ENCODE measurements at regions not wholly inside any gene's neighbourhood (a gene's known extent, or its start where the extent isn't known, plus 50 kb on each side); places are given as distances from the start of the nearest gene placed in this dataset.

- no peaks in the 10 kb centered on the region for H3K4me1 ChIP-seq (ENCODE audit: insufficient read depth, low read length)
- H3K9ac ChIP-seq (ENCODE audit: low read depth, low read length): no peak overlapping the region
- no peak overlapping the region for H3K27ac ChIP-seq (ENCODE audit: low read length)
- no peaks in the 10 kb centered on the region for H3K36me3 ChIP-seq (ENCODE audit: insufficient read depth, low read depth, low read length)
- H3K27me3 ChIP-seq (ENCODE audit: insufficient read depth, low read length): no peaks in the 10 kb centered on the region
- H3K4me3 ChIP-seq (ENCODE audit: low read length): no peak overlapping the region
- no peaks in the 10 kb centered on the region for H3K9me3 ChIP-seq (ENCODE audit: insufficient read depth, low read depth, low read length)
Measured at GRCh38 chr1:228876187-228876586, 140.9 kb downstream of the RHOU start.

GRCh38 chr1:228879164-228879563 is 143.9 kb downstream of the RHOU start:
- no peaks in the 10 kb centered on the region for H3K27me3 ChIP-seq (ENCODE audit: insufficient read depth, low read length)
- no peaks in the 10 kb centered on the region for H3K36me3 ChIP-seq (ENCODE audit: insufficient read depth, low read depth, low read length)
- peaks cover 9% of the 10 kb centered on the region; the same call in 1 of the 2 replicates for H3K9me3 ChIP-seq (ENCODE audit: insufficient read depth, low read depth, low read length)
- no peak overlapping the region for H3K9ac ChIP-seq (ENCODE audit: low read depth, low read length)
- peaks cover 11% of the 10 kb centered on the region for H3K4me1 ChIP-seq (ENCODE audit: insufficient read depth, low read length)
- no peak overlapping the region for H3K4me3 ChIP-seq (ENCODE audit: low read length)
- no peak overlapping the region for H3K27ac ChIP-seq (ENCODE audit: low read length)

DNA sequence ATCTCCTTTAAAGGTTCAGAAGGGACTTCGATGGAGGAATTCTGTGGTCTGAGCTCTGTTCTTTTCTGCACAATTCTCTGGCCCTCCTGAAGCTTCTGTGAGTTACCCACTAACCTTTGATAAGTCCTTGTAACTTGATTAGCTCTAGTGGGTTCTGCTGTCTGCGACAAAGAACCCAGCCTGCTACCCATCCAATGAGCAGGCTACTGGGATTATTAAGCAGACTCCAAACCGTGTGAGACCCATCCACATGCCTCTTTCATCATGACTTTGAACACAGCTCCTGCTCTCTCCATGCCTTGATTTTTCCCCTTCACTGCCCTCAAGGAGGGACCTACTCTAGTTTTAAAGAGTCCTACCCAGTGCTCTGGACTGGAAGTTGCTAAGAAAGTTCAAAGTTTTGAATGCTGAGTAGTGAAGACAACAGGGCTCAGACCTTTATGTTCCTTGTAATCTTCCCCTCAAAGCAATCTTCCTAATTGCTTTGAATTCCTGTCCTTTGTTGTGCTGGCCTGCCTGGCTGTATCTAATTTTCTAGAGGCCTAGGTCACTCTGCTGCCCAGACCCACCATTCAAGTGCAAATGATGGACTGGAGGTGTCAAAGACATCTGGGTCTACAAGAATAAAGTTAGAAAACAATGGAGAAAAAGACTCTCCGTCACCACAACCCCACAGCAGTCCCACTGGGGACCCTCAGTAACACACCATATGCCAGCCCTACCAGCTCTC is 146.9 kb downstream of the RHOU start:
- H3K4me3 ChIP-seq (ENCODE audit: low read length): no peak overlapping the region
- no peaks in the 10 kb centered on the region for H3K27me3 ChIP-seq (ENCODE audit: insufficient read depth, low read length)
- peaks cover 11% of the 10 kb centered on the region for H3K4me1 ChIP-seq (ENCODE audit: insufficient read depth, low read length)
- H3K27ac ChIP-seq (ENCODE audit: low read length): no peak overlapping the region
- H3K36me3 ChIP-seq (ENCODE audit: insufficient read depth, low read depth, low read length): no peaks in the 10 kb centered on the region
- H3K9me3 ChIP-seq (ENCODE audit: insufficient read depth, low read depth, low read length): peaks cover 12% of the 10 kb centered on the region; the same call in 1 of the 2 replicates
- no peak overlapping the region for H3K9ac ChIP-seq (ENCODE audit: low read depth, low read length)

GRCh38 chr1:228882771-228883450 is 147.6 kb downstream of the RHOU start:
- Histone ChIP-seq H3K27ac (ENCODE audit: low read length) (no peak overlapping the region), H3K4me3 (ENCODE audit: low read length) (no peak overlapping the region), H3K9me3 (ENCODE audit: insufficient read depth, low read depth, low read length) (peaks cover 12% of the 10 kb centered on the region; the same call in 1 of the 2 replicates), H3K36me3 (ENCODE audit: insufficient read depth, low read depth, low read length) (no peaks in the 10 kb centered on the region), H3K27me3 (ENCODE audit: insufficient read depth, low read length) (no peaks in the 10 kb centered on the region), H3K4me1 (ENCODE audit: insufficient read depth, low read length) (peaks cover 11% of the 10 kb centered on the region), H3K9ac (ENCODE audit: low read depth, low read length) (no peak overlapping the region)

DNA sequence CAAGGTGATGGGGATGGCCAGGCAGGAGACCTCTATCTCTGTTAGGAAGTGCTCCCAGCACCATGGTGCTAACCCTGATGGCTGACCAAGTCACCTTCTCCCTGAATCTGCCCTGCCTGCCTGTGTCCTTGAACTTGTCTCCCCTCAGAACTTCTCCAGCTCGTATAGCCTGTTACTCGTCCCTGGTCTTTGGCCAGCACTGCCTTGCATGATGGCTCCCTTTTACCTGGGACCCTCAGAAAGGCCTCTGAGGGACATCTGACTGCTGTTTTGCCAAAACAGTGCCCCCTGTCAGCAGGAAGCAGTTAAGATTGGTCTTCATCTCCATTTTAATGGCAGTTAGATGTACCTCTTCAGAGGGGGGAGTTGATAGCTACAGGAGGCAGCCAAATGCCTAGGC is 148.3 kb downstream of the RHOU start:
- H3K4me3 ChIP-seq (ENCODE audit: low read length): no peak overlapping the region
- H3K9ac ChIP-seq (ENCODE audit: low read depth, low read length): no peak overlapping the region
- H3K36me3 ChIP-seq (ENCODE audit: insufficient read depth, low read depth, low read length): no peaks in the 10 kb centered on the region
- no peak overlapping the region for H3K27ac ChIP-seq (ENCODE audit: low read length)
- H3K4me1 ChIP-seq (ENCODE audit: insufficient read depth, low read length): peaks cover 11% of the 10 kb centered on the region
- H3K27me3 ChIP-seq (ENCODE audit: insufficient read depth, low read length): no peaks in the 10 kb centered on the region
- peaks cover 12% of the 10 kb centered on the region; the same call in 1 of the 2 replicates for H3K9me3 ChIP-seq (ENCODE audit: insufficient read depth, low read depth, low read length)

DNA sequence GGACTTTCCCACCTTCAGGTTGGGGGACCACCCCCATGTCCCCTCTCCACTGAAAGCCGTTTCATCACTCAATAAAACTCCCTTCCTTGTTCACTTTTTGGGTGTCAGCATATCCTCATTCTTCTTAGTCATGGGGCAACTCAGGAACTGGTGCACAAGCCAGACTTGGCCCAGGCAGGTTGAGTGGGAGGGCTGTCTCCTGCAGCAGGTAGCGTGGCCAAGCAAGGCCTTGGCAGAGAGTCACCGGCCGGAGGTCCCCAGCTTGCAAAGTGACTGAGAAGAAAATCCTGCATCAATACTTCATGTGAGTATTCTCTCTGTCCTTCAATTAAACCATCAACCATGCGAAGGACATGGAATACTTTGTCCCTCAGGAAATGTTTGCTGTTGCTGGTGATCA is 148.9 kb downstream of the RHOU start:
- H3K36me3 ChIP-seq (ENCODE audit: insufficient read depth, low read depth, low read length): no peaks in the 10 kb centered on the region
- H3K9ac ChIP-seq (ENCODE audit: low read depth, low read length): no peak overlapping the region
- H3K27me3 ChIP-seq (ENCODE audit: insufficient read depth, low read length): no peaks in the 10 kb centered on the region
- no peak overlapping the region for H3K4me3 ChIP-seq (ENCODE audit: low read length)
- peaks cover 12% of the 10 kb centered on the region; the same call in 1 of the 2 replicates for H3K9me3 ChIP-seq (ENCODE audit: insufficient read depth, low read depth, low read length)
- H3K4me1 ChIP-seq (ENCODE audit: insufficient read depth, low read length): peaks cover 11% of the 10 kb centered on the region
- H3K27ac ChIP-seq (ENCODE audit: low read length): no peak overlapping the region

DNA sequence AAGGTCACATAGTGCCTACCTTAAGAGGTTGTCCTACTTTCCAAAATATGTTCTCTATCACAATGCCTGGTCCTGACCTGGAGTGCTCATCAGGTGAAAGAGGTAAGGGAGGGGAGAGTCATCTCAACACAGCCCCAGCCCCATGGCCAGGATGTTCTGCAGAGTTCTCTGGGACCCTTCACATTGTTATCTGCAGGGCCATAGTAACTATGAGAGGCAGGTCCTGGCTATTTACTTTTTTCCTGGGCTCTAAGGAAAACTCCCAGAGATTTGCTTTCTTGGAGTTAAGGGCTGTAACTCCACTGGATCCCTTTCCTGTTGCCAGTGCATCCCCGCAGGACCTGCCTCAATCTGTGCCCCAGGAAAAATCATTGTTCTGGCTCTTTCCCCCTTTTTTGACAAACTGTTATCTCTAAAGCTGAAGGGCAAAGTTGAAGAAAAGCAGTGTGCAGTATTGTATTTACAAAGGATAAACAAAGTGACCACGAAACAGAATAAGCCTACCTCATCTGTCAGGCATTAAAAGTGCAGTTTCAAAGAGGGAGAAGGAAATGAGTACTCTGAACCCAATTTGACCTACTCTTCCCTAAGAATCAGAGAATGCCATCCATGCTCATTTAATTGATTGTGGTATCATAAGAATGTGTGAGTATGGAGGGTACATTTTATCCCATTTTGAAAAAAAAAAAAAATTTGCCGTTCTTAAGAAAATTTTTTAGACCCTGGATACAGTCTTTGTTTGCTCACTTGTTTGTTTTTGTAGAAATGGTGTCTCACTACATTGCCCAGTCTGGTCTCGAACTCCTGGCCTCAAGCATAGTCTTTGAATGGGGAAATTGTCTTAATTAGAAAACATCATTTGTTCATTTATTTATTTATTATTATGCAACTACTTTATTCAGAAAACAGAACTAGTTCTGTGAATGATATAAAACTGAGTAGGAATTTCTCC is 149.6 kb downstream of the RHOU start:
- Histone ChIP-seq H3K4me1 (ENCODE audit: insufficient read depth, low read length) (peaks cover 11% of the 10 kb centered on the region), H3K27ac (ENCODE audit: low read length) (no peak overlapping the region), H3K36me3 (ENCODE audit: insufficient read depth, low read depth, low read length) (no peaks in the 10 kb centered on the region), H3K9ac (ENCODE audit: low read depth, low read length) (no peak overlapping the region), H3K9me3 (ENCODE audit: insufficient read depth, low read depth, low read length) (peaks cover 12% of the 10 kb centered on the region; the same call in 1 of the 2 replicates), H3K27me3 (ENCODE audit: insufficient read depth, low read length) (no peaks in the 10 kb centered on the region), H3K4me3 (ENCODE audit: low read length) (no peak overlapping the region)

DNA sequence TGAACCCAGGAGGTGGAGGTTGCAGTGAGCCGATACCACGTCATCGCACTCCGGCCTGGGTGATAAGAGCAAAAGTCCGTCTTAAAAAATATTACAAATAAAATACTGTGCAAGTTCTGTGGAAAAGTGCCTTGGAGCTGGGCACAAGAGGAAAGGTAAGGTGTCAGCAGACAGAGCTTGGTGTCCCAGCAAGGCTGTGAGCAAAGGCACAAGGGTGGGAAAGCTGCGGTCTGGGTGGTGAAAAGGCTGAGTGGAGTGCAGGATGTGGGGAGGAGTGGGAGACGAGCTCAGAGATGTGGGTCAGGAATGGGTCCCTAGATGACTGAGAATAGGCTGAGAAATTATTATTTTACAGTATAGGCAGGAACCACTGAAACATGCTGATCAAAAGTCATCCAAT is 150.6 kb downstream of the RHOU start:
- H3K27me3 ChIP-seq (ENCODE audit: insufficient read depth, low read length): no peaks in the 10 kb centered on the region
- H3K9ac ChIP-seq (ENCODE audit: low read depth, low read length): no peak overlapping the region
- no peaks in the 10 kb centered on the region for H3K36me3 ChIP-seq (ENCODE audit: insufficient read depth, low read depth, low read length)
- no peak overlapping the region for H3K27ac ChIP-seq (ENCODE audit: low read length)
- no peak overlapping the region for H3K4me3 ChIP-seq (ENCODE audit: low read length)
- peaks cover 11% of the 10 kb centered on the region for H3K4me1 ChIP-seq (ENCODE audit: insufficient read depth, low read length)
- H3K9me3 ChIP-seq (ENCODE audit: insufficient read depth, low read depth, low read length): peaks cover 12% of the 10 kb centered on the region; the same call in 1 of the 2 replicates

DNA sequence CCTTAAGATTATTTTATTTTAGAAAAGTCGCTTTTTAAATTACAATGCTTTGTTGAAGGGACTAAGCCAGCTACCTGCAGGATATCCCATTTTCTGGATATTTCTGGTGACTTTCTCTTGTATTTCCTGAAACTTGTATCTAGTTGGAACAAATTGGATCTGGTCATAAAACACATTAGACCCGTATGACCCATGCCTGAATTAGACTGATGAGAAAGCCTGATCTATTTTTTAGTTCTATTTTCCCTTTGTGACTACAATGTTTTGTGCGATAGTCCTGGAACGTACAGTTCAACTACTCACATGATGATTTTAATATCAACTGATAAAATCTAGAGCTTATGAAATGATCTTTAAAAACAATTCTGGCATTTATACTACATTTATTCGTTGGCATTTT is 151.8 kb downstream of the RHOU start:
- Histone ChIP-seq H3K36me3 (ENCODE audit: insufficient read depth, low read depth, low read length) (no peaks in the 10 kb centered on the region), H3K4me3 (ENCODE audit: low read length) (no peak overlapping the region), H3K27ac (ENCODE audit: low read length) (no peak overlapping the region), H3K4me1 (ENCODE audit: insufficient read depth, low read length) (peaks cover 9% of the 10 kb centered on the region), H3K9me3 (ENCODE audit: insufficient read depth, low read depth, low read length) (peaks cover 12% of the 10 kb centered on the region; the same call in 1 of the 2 replicates), H3K9ac (ENCODE audit: low read depth, low read length) (no peak overlapping the region), H3K27me3 (ENCODE audit: insufficient read depth, low read length) (no peaks in the 10 kb centered on the region)

DNA sequence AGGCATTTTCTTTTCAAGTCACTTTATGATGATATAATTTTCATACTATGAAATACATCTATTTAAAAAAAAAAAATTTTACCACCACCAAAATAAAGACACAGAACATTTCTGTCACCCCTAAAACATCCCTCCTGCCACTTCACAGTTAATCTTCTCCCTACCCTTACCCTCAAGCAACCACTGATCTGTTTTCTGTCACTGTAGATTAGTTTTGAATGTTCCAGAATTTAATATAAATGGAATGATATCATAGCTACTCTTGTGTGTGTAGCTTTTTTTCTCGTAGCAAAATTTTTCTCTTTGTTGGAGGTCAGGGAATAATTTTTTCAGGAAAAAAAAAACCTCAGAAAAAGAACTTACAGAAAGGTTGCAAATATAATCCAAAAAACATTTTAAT is 152.7 kb downstream of the RHOU start:
- peaks cover under 1% of the 10 kb centered on the region; the same call in 1 of the 2 replicates for H3K4me1 ChIP-seq (ENCODE audit: insufficient read depth, low read length)
- H3K27me3 ChIP-seq (ENCODE audit: insufficient read depth, low read length): no peaks in the 10 kb centered on the region
- H3K27ac ChIP-seq (ENCODE audit: low read length): no peak overlapping the region
- no peaks in the 10 kb centered on the region for H3K36me3 ChIP-seq (ENCODE audit: insufficient read depth, low read depth, low read length)
- no peak overlapping the region for H3K9ac ChIP-seq (ENCODE audit: low read depth, low read length)
- H3K9me3 ChIP-seq (ENCODE audit: insufficient read depth, low read depth, low read length): peaks cover 12% of the 10 kb centered on the region; the same call in 1 of the 2 replicates
- H3K4me3 ChIP-seq (ENCODE audit: low read length): no peak overlapping the region

DNA sequence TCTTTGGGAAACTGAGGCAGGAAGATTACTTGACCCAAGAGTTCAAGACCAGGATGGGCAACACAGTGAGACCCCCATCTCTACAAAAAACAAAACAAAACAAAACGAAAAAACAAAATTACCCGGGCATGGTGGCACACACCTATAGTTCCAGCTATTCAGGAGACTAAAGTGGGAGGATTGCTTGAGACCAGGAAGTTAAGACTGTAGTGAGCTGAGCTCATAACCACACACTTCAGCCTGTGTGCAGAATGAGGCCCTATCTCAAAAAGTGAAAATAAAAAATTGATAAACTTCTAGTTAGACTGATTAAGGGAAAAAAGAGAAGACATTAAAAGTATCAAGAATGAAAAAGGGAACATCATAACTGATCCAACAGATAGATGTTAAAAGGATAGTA is 154.0 kb downstream of the RHOU start:
- no peaks in the 10 kb centered on the region for H3K4me1 ChIP-seq (ENCODE audit: insufficient read depth, low read length)
- H3K4me3 ChIP-seq (ENCODE audit: low read length): no peak overlapping the region
- H3K9me3 ChIP-seq (ENCODE audit: insufficient read depth, low read depth, low read length): peaks cover 1% of the 10 kb centered on the region; the same call in 1 of the 2 replicates
- no peak overlapping the region for H3K9ac ChIP-seq (ENCODE audit: low read depth, low read length)
- no peak overlapping the region for H3K27ac ChIP-seq (ENCODE audit: low read length)
- no peaks in the 10 kb centered on the region for H3K36me3 ChIP-seq (ENCODE audit: insufficient read depth, low read depth, low read length)
- no peaks in the 10 kb centered on the region for H3K27me3 ChIP-seq (ENCODE audit: insufficient read depth, low read length)
